ENCODE measurements at regions not wholly inside any gene's neighbourhood (a gene's known extent, or its start where the extent isn't known, plus 50 kb on each side); places are given as distances from the start of the nearest gene placed in this dataset.
"Not testable (repeated sequence)": the region's sequence is repeated elsewhere in the genome, so short reads cannot be mapped to it uniquely, and the experiment has no call there.

DNA sequence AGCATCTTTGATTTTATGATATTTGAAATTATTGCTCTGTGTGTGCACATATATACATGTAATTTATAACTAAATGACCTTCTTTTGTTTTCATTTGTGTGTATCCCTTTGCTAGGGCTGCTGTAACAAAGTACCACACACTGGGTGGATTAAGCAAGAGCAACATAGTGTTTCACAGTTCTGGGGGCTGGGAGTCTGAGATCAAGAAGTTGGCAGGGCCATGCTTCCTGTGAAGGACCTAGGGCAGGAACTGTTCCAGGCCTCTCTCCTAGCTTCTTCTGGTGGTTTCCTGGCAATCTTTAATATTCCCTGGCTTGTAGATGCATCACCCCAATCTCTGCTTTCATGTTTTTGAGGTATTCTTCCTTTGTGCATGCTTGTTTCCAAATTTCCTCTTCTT lies 1043.9 kb downstream of the TSN start:
- DNase-seq (ENCODE audit: low spot score), result no peak

DNA sequence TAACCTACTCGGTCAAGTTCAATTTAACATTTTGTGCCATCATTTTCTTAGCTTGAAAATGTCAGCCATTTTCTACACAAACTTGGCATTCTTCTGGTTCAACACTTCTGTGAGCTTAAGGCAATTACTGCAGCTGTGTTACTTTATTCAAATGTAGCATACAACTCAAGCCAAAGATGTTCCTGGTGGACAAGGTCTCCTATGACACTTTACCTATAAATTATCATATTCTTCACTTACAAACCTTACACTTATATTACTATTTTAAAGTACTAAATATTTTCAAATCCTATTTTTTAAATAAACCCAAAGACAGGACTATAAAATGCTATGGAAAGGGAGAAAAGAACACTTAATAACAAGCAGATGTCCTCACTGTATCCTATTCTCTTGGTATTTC lies 1045.3 kb downstream of the TSN start:
- no peak for DNase-seq (ENCODE audit: low spot score)

DNA sequence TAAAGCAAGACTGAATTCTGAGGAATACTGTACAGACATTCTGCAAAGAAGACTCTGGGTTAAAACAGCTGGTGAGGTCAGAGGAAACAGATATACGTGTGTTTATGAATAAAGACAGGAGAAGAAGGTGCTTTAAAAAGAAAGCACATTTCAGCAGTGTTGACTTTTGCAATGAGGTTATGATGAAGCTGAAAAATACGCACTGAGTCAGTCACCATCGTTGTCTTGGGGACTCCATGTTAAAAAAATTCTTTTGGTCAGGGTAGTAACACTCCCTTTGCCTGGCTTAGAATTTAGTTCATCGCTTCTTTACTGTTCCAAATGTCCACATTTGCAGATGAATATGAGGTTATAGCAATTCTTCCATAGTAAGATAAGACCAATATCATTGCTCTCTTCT lies 1049.0 kb downstream of the TSN start:
- no peak for DNase-seq (ENCODE audit: low spot score)

DNA sequence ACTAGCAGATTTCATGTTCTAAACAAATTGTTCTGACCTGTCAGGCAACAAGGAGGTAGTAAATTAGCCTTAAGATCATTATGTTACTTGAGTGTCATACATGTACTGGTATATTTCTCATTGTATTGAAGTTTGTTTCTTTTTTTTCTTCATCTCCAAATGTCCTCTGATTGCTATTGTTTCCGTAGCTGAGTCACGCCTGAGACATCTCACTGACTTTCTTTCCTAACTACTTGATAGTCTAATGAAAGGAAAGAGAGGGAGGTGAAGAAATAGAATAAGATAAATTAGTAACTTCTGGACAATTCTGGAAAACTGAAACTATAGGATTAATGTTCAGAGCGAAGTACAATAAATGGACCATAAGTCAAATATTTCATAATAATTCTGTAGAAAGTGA lies 1049.9 kb downstream of the TSN start:
- no peak for DNase-seq (ENCODE audit: low spot score)

DNA sequence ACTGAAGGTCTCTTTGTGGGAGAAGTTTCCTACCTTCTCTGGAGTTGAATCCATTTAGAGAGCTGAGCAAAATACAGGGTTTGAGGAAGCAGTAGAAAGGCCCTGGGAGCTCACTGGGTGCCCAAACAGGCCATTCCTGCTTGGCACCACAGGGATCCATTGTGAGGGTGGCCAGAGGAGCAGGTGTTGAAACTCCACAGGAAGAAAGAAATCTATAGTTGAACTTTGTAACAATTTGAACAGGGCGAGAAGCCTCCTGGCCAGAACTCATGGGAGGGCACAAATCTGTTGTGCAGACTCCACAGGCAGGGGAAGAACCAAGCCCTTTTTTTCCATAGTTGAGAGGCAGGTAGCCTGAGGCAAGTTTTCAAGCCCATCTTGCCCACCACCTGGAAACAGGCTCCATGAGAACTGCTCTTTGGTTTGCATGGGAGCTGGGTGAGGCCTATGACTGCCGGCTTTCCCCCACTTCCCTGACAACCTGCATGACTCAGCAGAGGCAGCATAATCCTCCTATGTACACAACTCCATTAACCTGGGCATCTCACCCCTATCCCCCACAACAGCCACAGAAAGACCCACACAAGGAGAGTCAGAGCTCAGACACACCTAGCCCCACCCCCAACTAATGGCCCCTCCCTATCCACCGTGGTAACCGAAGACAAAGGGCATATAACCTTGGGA lies 1053.0 kb downstream of the TSN start:
- DNase-seq (ENCODE audit: low spot score), result no peak

DNA sequence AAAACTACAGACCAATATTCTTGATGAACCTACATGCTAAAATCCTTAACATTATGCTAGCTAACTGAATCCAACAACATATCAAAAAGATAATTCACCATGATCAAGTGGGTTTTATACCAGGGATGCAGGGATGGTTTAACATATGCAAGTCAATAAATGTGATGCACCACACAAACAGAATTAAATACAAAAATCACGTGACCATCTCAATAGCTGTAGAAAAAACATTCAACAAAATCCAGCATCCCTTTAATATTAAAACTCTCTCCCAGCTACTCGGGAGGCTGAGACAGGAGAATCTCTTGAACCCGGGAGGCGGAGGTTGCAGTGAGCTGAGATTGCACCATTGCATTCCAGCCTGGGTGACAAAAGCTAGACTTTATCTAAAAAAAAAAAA lies 1056.8 kb downstream of the TSN start:
- DNase-seq (ENCODE audit: low spot score), result not testable (repeated sequence)

DNA sequence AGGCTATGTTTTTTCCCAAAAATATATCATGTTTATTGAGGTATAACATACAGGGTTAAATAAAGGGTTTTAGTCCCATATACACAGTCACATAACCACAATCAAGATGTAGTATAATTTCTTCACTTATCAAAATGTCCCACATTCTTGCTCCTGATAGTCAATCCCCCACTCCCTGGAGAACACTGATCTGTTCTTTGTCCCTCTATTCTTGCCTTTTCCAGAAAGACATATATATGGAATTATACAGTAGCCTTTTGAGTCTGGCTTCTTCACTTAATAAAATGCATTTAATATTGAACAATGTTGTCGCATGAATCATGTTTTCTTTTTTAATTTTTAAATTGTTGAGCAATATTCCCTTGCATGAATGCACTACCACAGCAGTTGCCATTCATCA lies 1059.7 kb downstream of the TSN start:
- DNase-seq (ENCODE audit: low spot score), result no peak

DNA sequence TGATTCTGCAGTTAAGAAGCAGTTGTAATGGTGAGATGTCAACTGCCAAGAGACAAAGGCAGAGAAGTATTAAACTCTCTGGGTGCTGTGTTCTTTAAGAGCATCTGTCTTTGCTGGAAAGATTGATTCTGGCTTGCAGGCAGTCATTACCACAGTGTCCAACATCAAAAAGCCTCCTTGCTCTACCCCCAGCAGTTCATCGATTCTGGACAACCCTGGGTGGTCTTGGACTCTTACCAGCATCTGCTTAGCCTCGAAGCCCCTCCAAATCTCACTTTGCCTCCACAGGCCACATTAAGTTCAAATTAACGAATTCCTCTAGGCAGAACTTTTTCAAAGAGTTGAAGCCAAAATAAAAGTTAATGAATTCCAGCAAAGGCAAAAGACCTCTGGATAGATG lies 1061.4 kb downstream of the TSN start:
- no peak for DNase-seq (ENCODE audit: low spot score)

DNA sequence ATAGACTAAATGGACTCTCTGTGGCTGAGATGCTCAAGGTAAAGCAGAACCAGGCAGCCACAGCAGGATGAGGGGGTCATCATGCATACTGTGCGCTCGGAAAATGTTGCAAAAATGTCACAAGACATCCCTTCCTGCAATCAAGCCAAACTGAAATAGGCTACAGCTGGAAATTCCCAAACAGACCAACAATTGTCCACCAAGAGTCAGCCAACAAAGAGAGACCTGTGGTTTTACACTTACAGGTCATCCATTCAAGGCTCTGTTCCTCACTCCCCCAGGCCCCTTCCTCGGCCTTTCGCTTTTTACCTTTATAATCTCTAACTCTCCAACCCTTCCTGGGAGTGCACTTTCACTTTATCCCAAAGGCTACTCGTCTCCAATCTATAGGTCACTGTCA lies 1066.9 kb downstream of the TSN start:
- DNase-seq (ENCODE audit: low spot score), result no peak

DNA sequence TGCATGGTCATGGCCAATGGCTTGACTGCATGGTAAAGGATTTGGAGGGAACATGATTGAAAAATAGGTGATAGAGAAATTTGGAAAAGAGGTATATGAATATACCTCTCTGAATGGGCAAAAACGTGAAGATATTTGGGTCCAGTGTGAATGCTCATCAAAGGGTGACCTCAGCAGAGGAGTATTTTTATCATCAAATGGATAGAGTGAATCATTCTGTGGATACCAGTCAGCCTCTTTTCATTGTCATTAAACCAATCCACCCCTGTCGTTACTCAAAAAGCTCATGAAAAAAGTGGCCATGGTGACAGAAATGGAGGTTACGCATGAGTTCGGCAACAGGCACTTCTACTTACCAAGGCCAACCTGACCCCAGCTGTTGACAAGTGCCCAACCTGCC lies 1074.7 kb downstream of the TSN start:
- no peak for DNase-seq (ENCODE audit: low spot score)

DNA sequence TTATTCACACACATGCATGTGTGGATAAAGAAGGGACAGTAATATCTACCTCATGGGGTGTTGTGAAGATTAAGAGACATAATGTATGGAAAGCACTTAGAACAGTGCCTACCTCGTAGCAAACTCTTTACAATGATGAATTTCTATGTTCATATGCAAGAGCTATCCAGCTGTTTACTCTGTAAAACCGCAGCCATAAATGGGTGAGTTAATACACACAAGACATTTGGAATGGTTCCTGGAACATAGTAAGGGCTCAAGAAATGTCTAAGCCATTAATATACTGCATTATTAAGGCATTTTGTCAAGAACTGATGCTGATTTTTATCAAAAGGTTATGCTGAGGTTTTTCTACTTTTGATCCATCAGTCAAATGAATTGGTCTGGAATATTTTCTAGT lies 1076.2 kb downstream of the TSN start:
- DNase-seq (ENCODE audit: low spot score), result no peak

DNA sequence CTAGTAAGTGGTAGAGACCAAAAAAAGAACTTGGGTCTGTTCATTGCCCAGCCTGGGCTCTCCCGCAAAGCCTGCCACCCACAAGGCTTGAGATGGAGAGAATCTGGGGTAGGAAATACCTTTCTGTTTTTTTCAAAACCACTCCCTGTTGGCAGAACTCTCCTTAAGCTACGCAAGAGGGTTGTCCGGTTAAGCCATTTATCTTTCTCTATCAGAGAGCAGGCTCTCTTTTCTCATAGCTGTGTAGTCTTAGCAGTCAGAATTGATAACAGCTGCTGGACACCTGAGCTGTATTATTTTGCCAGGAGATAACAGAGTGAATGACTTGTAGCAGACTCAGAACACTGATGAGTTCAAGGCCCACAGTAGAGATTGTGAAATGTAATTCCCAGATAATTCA lies 1088.1 kb downstream of the TSN start:
- DNase-seq (ENCODE audit: low spot score), result no peak

DNA sequence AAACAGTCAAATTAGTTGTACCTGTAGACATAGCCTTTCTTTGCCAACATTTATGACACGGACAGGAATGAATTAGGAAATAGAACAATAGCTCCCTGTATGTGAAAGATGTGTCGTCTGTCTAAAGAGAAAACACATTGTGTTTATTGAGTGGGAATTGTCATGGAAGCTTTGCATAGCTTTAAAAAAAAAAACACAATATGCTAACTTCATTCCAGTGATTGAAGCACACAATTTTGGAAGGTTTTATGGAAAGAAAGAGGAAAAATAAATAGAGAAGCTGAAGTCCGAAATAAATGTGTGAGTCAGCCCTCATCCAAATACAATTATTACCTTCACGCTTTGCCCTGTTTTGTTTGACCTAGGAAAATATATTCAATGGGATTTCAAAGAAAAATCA lies 1095.7 kb downstream of the TSN start:
- no peak for DNase-seq (ENCODE audit: low spot score)

DNA sequence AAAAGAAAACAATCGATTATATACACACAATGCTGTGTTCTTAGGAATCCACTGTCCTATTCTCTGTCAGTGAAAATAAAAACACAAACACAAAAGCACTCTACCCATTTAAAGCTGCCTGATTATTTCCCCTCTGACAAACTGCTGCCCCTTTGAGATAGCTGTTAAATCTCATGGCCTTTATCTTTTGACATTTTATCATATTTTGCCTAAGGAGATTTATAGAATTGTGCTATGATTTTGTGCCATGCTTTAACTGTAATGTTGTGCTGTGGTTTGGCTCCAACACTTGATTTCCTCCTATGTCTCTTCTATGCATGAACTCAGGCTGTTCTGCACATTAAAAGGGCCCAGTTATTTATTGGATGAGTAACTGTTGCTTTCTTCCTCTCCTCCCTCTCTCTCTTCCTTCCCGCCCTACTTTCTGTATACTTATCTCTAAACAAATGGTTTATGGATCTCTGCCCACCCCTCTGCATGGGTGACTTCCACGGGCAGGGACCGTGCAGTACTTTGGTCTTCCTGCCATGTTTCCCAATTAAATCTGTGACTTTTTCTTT lies 1096.6 kb downstream of the TSN start:
- DNase-seq (ENCODE audit: low spot score), result no peak

DNA sequence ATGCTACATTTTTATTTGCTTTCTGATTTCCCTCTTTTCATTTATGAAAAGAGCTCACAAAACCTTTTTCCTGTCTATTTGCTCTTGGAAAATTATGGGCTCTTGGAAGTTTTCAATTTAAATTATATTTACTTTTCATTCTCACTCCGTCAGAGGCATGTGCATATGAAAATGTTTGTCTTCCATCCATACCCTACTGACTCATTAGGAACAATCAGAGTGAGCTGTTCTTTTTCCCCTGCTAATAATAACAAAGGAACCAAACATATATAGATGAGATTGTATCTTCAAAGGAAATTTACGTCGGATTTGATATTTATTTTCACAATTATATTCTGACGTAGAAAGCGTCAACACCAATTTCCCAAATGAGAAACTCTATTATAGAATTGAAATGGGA lies 1101.2 kb downstream of the TSN start:
- DNase-seq (ENCODE audit: low spot score), result no peak

DNA sequence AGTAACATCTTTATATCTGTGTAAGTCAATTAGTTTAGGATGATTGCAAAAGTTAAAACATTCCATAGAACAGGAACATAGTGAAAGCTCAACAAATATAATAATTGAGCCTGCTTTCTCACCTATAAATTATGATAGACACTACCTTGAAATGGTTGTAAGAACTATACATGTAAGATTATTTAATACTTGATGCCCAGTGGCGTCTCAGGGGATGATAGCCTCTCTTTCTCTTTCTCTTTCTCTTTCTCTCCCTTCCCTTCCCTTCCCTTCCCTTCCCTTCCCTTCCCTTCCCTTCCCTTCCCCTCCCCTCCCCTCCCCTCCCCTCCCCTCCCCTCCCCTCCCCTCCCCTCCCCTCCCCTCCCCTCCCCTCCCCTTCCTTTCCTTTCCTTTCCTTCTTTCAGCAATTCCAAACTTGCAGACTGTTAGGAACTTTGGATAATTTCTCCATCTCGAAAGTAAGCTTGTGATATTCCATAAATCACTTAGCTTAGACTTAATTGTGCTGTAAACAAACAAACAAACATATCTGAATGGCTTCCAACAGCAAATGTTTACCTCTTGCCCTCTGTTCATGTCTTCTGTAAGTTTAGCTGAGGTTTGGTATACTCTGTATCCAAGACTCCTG lies 1102.7 kb downstream of the TSN start:
- DNase-seq (ENCODE audit: low spot score), result no peak

DNA sequence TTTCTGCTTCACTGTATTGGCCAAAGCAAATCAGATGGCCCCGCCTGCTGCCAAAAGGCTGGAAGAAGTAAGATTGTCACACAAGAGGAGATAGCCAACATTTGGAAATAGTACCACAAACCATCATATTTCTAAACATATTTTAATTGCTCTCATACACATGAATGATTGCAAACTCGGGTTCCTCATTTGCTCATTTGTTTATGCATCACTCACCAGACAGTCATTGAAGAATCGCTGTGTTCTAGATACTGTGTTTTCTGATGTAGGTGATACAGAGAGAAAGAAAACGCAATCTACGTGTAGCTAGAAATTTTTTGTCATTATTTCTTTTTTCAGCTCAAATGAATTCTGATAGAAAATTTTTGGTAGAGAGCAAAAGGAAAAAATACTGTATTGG lies 1103.4 kb downstream of the TSN start:
- DNase-seq (ENCODE audit: low spot score), result no peak

DNA sequence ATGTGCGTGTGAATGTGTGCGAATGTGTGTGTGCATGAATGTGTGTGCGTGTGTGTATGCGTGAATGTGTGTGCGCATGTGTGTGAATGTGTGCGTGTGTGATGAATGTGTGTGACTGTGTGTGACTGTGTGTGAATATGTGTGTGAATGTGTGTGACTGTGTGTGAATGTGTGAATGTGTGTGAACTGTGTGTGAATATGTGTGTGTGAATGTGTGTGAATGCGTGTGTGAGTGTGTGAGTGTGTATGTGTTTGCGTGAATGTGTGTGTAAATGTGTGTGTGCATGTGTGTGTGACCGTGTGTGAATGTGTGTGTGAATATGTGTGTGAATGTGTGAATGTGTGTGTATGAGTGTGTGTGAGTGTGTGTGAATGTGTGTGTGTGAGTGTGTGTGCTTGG lies 1103.8 kb downstream of the TSN start:
- DNase-seq (ENCODE audit: low spot score), result no peak

DNA sequence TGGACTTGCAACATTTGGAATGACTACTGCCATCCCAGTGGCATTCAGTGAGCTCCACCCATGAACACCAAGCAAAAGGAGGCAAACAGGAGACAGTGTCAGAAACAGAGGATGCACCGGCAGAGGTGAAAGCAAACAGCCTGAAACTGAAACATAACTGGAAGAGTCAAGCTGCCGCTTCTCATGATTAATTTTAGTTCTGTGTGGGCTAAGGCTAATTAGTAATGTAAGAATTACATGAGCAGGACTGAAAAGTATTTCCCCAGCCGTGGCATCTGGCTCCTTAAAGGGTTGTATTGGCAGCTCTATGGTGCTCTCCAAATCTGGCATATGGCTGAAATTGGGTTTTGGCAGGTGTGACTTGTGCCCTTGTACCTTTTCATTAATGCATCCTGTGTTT lies 1108.1 kb downstream of the TSN start:
- peak; percentile 5 for DNase-seq (ENCODE audit: low spot score)

DNA sequence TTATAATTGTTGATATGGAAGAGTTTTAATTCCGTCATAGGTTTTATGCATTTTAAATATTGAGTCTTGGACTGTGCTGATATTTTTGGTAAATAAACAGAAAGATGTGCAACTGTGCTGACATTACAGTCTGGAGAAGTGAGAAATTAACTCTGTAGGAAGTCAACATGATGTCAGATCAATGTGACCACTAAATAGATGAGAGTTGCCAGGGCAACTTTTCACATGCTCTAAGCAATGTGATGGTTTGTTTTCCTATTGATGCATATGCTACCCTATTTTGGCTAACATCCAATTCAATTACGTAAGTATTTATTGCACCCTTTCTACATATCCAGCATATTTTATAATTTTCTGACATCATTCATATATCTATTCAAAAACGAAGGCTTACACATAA lies 1109.3 kb downstream of the TSN start:
- no peak for DNase-seq (ENCODE audit: low spot score)

DNA sequence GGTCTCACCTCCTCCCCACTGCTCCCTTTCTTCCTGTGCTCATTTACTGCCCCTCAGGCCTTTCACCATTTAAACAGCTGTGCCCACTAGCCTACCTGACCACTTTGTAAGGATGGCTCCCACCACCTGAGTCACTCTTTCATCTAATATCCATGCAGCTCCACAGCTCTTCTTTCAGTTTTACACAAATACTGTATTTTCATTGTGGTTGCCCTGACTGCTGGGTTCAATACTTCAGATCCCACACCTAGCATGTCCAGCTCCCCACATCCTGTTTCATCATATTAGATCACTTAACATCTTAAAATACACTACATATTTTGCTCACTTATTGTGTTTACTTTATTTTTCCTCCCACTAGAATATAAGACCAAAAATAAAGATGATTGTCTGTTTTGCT lies 1110.6 kb downstream of the TSN start:
- DNase-seq (ENCODE audit: low spot score), result no peak

DNA sequence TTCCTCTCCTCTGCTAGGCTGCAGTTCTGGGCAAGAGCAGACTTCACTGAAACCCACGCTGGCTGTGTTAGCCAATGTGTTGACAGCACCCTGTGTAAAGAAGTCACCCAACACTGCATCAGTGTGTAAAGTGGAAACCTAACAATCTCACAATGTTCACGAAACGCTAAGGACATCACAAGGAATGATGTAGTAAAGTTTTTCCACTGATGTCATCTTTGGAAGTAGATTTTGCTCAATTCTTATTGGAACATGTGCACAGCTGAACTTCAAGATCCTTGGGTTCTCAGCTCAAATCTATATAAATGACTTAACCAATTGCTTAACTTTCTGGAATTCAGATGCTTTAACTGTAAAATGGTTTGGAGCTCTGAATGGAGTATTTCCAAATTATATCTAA lies 1112.5 kb downstream of the TSN start:
- no peak for DNase-seq (ENCODE audit: low spot score)

DNA sequence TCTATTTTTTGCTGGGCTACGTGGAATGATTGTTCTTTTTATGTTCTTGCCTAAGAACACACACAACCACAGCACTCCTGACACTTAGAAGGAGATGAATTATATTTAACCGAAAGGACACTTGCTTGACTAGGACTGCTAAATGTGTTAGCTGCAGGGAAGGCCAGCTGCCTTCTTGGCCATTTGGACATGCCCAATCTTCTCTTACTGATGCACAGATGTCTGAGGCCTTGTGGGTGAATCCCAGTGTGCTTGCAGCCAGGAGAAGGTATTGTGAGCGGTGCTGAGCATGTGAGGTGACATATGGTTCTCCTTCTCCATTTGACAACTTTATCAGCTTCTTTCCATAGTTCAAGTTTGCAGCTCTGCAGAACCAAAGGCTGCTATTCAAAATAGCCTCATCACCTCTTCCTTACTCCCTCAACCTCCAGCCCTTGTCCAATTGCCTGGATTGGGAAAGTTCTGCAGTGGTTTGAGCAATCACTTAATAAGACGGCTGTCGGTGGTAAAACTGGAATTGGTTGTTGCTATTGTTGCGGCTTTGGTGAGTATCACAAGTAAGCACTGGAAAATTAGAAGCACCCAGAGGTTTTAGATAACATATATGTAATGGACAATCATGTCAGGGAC lies 1113.3 kb downstream of the TSN start:
- peak; percentile 7 for DNase-seq (ENCODE audit: low spot score)

DNA sequence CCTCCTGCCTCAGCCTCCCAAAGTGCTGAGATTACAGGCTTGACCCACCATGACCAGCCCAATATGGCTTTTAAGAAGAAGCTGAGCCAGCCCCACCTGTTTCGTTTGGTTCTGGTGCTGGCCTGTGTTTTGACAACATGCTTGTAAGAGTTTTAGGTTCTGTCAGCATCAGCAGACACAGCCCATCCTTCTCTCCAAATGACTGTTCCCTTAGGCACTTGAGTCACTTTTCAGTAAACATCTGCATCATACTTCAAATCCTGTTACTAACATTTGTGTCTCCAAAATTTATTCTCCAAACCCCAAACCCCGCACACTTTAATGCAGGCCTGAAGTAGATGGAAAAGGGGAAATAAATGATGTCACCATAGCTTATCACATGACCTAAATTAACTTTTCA lies 1118.5 kb downstream of the TSN start:
- DNase-seq (ENCODE audit: low spot score), result no peak
